HepG2 (cell line): ENCODE measurements at regions not wholly inside any gene's neighbourhood (a gene's known extent, or its start where the extent isn't known, plus 50 kb on each side); places are given as distances from the start of the nearest gene placed in this dataset.

Source experiments
- ATAC-seq: fragments of 200-7000 bp; cut with Tn5 transposase; 3 replicates; pipeline ENCODE4 v1.9.1; 2020; ENCODE audit warnings: mild to moderate bottlenecking, moderate library complexity
- BruUV-seq: library from RNA; stranded (reverse); fragments of 400-500 nt; replicated peaks from 2 replicates; lab custom pipeline; 2021; lab: Mats Ljungman, UMichigan
- CTCF ChIA-PET: fragments of 300-600 bp; formaldehyde crosslinking; extraction: SDS; loops from one replicate; lab custom pipeline; 2021; ENCODE audit warnings: low total read pairs, inconsistent platforms, low intra/inter-chr PET ratio; lab: Yijun Ruan, JAX
- POLR2A ChIA-PET: fragments of 350-600 bp; sonication (Branson Sonifier 250); formaldehyde crosslinking; loops from one replicate; lab custom pipeline; 2020; ENCODE audit warnings: antibody characterized with exemption, inconsistent platforms; lab: Yijun Ruan, JAX
- DNase-seq: peaks from one replicate; pipeline ENCODE4 v3.0.0-alpha.2; 2015; ENCODE audit warnings: low spot score
- FAIRE-seq: peaks from 3 replicates; lab custom pipeline; 2011; peaks lifted over from hg19 to GRCh38; lab: Jason Lieb, UNC
- H2AFZ ChIP-seq: one replicate; pipeline ENCODE4 v1.6.1; 2011; ENCODE audit warnings: low read length, inconsistent platforms
- H3K27ac ChIP-seq: fragments of 300-600 bp; 3 replicates; pipeline ENCODE4 v1.8.0; 2011; ENCODE audit warnings: mixed run types, mild to moderate bottlenecking, mixed read lengths, low read length, inconsistent platforms; ENCODE audit not compliant: insufficient read depth; ENCODE audit errors: extremely low read length
- H3K27me3 ChIP-seq, 2 experiments: fragments of 200-600 bp in 1 of 2; 2 replicates in 1 of 2; 3 replicates in 1 of 2; pipeline versions ENCODE4 v1.6.0 to v1.8.0; 2011; ENCODE audit warnings: low read length in 2 of 2, mild to moderate bottlenecking in 2 of 2, moderate library complexity in 2 of 2, inconsistent platforms in 1 of 2; ENCODE audit not compliant: insufficient read depth in 2 of 2, control insufficient read depth in 1 of 2
- H3K36me3 ChIP-seq, 2 experiments: fragments of 200-600 bp in 1 of 2; replicated peaks in 1 of 2; 2 replicates in 1 of 2; 3 replicates in 1 of 2; pipeline versions ENCODE4 v1.5.1 to v1.8.0; 2011; ENCODE audit warnings: low read length in 2 of 2, inconsistent platforms in 1 of 2; ENCODE audit not compliant: insufficient read depth in 2 of 2, control insufficient read depth in 1 of 2
- H3K4me1 ChIP-seq: 2 replicates; pipeline ENCODE4 v1.5.1; 2012; ENCODE audit warnings: low read length, inconsistent platforms; ENCODE audit not compliant: insufficient read depth
- H3K4me2 ChIP-seq: 2 replicates; pipeline ENCODE4 v1.6.0; 2011; ENCODE audit warnings: low read depth, low read length, inconsistent platforms
- H3K4me3 ChIP-seq, 3 experiments: fragments of 200-600 bp in 1 of 3; sonication (generic), shearing (Covaris generic) in 1 of 3; replicated peaks in 1 of 3; 2 replicates each; pipeline ENCODE4 v1.5.1; 2011 to 2016; ENCODE audit warnings: low read length in 3 of 3, inconsistent platforms in 2 of 3, low read depth in 2 of 3, mild to moderate bottlenecking in 2 of 3, control low read depth in 1 of 3, mixed read lengths in 1 of 3; ENCODE audit not compliant: insufficient read depth in 1 of 3
- H3K79me2 ChIP-seq: one replicate; pipeline ENCODE4 v1.6.1; 2011; ENCODE audit warnings: low read length, inconsistent platforms; ENCODE audit not compliant: insufficient read depth
- H3K9ac ChIP-seq: 2 replicates; pipeline ENCODE4 v1.6.0; 2011; ENCODE audit warnings: mild to moderate bottlenecking, low read depth, low read length, inconsistent platforms; ENCODE audit not compliant: insufficient read depth
- H3K9me3 ChIP-seq: 2 replicates; pipeline ENCODE4 v1.5.1; 2012; ENCODE audit warnings: mild to moderate bottlenecking, low read length
- H4K20me1 ChIP-seq: 2 replicates; pipeline ENCODE4 v1.6.0; 2011; ENCODE audit warnings: inconsistent platforms, mild to moderate bottlenecking, low read length, moderate library complexity; ENCODE audit not compliant: insufficient read depth
- CTCF ChIP-seq: sonication (generic); formaldehyde crosslinking; IDR thresholded peaks from 2 replicates; pipeline ENCODE4 v1.5.0; 2020; ENCODE audit warnings: mild to moderate bottlenecking, missing genetic modification reagents, moderate library complexity
- DMAP1 ChIP-seq: IDR thresholded peaks from 2 replicates; pipeline ENCODE4 v1.6.1; 2016
- GATAD1 ChIP-seq: IDR thresholded peaks from 2 replicates; pipeline ENCODE4 v1.6.1; 2016; ENCODE audit warnings: missing genetic modification reagents, missing compliant biosample characterization
- MAF1 ChIP-seq: sonication (generic); formaldehyde crosslinking; IDR thresholded peaks from 2 replicates; pipeline ENCODE4 v1.5.0; 2020; ENCODE audit warnings: missing genetic modification reagents, borderline replicate concordance
- MBNL3 ChIP-seq: fragments of 250-450 bp; sonication (Bioruptor Pico); conservative IDR thresholded peaks from 2 replicates; pipeline ENCODE4 v1.8.0; 2022; ENCODE audit warnings: mild to moderate bottlenecking, inconsistent platforms
- PATZ1 ChIP-seq: sonication (generic); formaldehyde crosslinking; IDR thresholded peaks from 2 replicates; pipeline ENCODE4 v1.4.0; 2020; ENCODE audit warnings: missing genetic modification reagents
- RAD21 ChIP-seq: fragments of 450-650 bp; formaldehyde crosslinking; IDR thresholded peaks from 2 replicates; pipeline ENCODE4 v1.5.0; 2020; ENCODE audit warnings: mild to moderate bottlenecking
- SMC3 ChIP-seq: IDR thresholded peaks from 2 replicates; pipeline ENCODE4 v1.6.1; 2011; ENCODE audit warnings: low read length, improper control_type of control experiment
- SP1 ChIP-seq, 2 experiments: fragments of 450-650 bp in 1 of 2; sonication (generic) in 1 of 2; formaldehyde crosslinking in 1 of 2; IDR thresholded peaks; 2 replicates each; pipeline versions ENCODE4 v1.4.0 to v1.6.1; 2016 to 2020; ENCODE audit warnings: missing genetic modification reagents in 1 of 2
- TFDP1 ChIP-seq: IDR thresholded peaks from 2 replicates; pipeline ENCODE4 v1.6.1; 2016; ENCODE audit warnings: missing compliant biosample characterization, missing genetic modification reagents, borderline replicate concordance
- ZMYM3 ChIP-seq: sonication (generic); formaldehyde crosslinking; IDR thresholded peaks from 2 replicates; pipeline ENCODE4 v1.5.1; 2020; ENCODE audit warnings: mild to moderate bottlenecking, missing genetic modification reagents
- ZNF207 ChIP-seq: fragments of 450-650 bp; IDR thresholded peaks from 2 replicates; pipeline ENCODE4 v1.6.1; 2016; ENCODE audit warnings: antibody characterized with exemption, borderline replicate concordance
- ZNF292 ChIP-seq: sonication (generic); formaldehyde crosslinking; IDR thresholded peaks from 2 replicates; pipeline ENCODE4 v1.8.1; 2022; ENCODE audit warnings: mild to moderate bottlenecking, low read depth, missing genetic modification reagents, borderline replicate concordance
- ZNF296 ChIP-seq: sonication (generic); formaldehyde crosslinking; conservative IDR thresholded peaks from 2 replicates; pipeline ENCODE4 v1.5.0; 2020; ENCODE audit warnings: mild to moderate bottlenecking, missing genetic modification reagents
- ZNF567 ChIP-seq: sonication (generic); formaldehyde crosslinking; IDR thresholded peaks from 2 replicates; pipeline ENCODE4 v1.8.1; 2023; ENCODE audit warnings: mild to moderate bottlenecking, missing genetic modification reagents, borderline replicate concordance
- ZNF7 ChIP-seq: IDR thresholded peaks from 2 replicates; pipeline ENCODE4 v1.6.1; 2016; ENCODE audit warnings: missing biosample characterization, missing genetic modification reagents
- ZNF761 ChIP-seq: sonication (generic); formaldehyde crosslinking; conservative IDR thresholded peaks from 2 replicates; pipeline ENCODE4 v1.4.0; 2020; ENCODE audit warnings: mild to moderate bottlenecking, missing genetic modification reagents
- ZSCAN31 ChIP-seq: sonication (generic); formaldehyde crosslinking; IDR thresholded peaks from 2 replicates; pipeline ENCODE4 v1.5.0; 2020; ENCODE audit warnings: low read depth, mild to moderate bottlenecking, missing genetic modification reagents
- ZUFSP ChIP-seq: sonication (generic); formaldehyde crosslinking; IDR thresholded peaks from 2 replicates; pipeline ENCODE4 v1.9.0; 2021; ENCODE audit warnings: missing genetic modification reagents, mild to moderate bottlenecking, borderline replicate concordance
- WGBS: methylation state at CpG from one replicate; pipeline ENCODE4 v1.1.6; 2017; ENCODE audit warnings: low lambda C conversion rate; 5-methylcytosine and 5-hydroxymethylcytosine counted together
- in situ Hi-C: cut with HindIII; loops from 2 replicates; pipeline ENCODE4 v1.10.0; 2017; ENCODE audit warnings: low pct_unique_long_range_greater_than_20kb; ENCODE audit not compliant: extremely low pct_ligation_motif_present
- intact Hi-C: fragments of 100-400 bp; cut with micrococcal nuclease; formaldehyde crosslinking; loops from one replicate; pipeline ENCODE4 v1.10.0; 2022; ENCODE audit not compliant: unreplicated experiment

GRCh38 chr3:8110966-8111798 lies 390.4 kb upstream of the LMCD1 start:
- BruUV-seq, result no TSS peak
- no peak overlapping the region for H3K9ac ChIP-seq
- H3K4me2 ChIP-seq, result no peak overlapping the region
- H3K9me3 ChIP-seq, result no peaks in the 10 kb centered on the region
- CTCF ChIA-PET, result no interaction called here
- no peak overlapping the region for H3K4me3 ChIP-seq
- no peak overlapping the region for H2AFZ ChIP-seq
- in situ Hi-C loops (no loop called here), intact Hi-C loops (no loop called here)
- no peak overlapping the region for H3K27ac ChIP-seq
- ATAC-seq (peak; percentile 97), DNase-seq (peak; percentile 46), FAIRE-seq (peak; percentile 66)
- H3K36me3 ChIP-seq, result no peaks in the 10 kb centered on the region
- H4K20me1 ChIP-seq, result no peaks in the 10 kb centered on the region
- POLR2A ChIA-PET, result no interaction called here
- H3K27me3 ChIP-seq, result no peaks in the 10 kb centered on the region; a peak in 1 of 5 replicates
- 33% methylated on average over 14 of the region's 14 CpGs for WGBS
- H3K4me1 ChIP-seq, result no peaks in the 10 kb centered on the region
- no peaks in the 10 kb centered on the region for H3K79me2 ChIP-seq
- TF ChIP-seq CTCF (CRISPR knock-in tag), result peak; percentile 74
- no peak for TF ChIP-seq ZNF296 (CRISPR knock-in tag)
- no peak for TF ChIP-seq ZNF207
- no peak for TF ChIP-seq ZNF7 (CRISPR knock-in tag)
- no peak for TF ChIP-seq TFDP1 (CRISPR knock-in tag)
- peak; percentile 46; the same call in 1 of the 2 replicates for TF ChIP-seq SMC3
- no peak for TF ChIP-seq GATAD1 (CRISPR knock-in tag)
- TF ChIP-seq PATZ1, result no peak
- TF ChIP-seq MAF1, result no peak
- TF ChIP-seq ZSCAN31 (CRISPR knock-in tag), result no peak
- no peak for TF ChIP-seq SP1 (IDR thresholded peaks at IDR 0.05)
- TF ChIP-seq SP1 (CRISPR knock-in tag; IDR thresholded peaks at IDR 0.05), result no peak
- no peak for TF ChIP-seq MBNL3 (CRISPR knock-in tag)
- peak; percentile 30; the same call in 1 of the 2 replicates for TF ChIP-seq RAD21
- TF ChIP-seq ZNF761 (CRISPR knock-in tag), result no peak
- no peak for TF ChIP-seq ZNF292 (CRISPR knock-in tag)
- TF ChIP-seq ZMYM3 (CRISPR knock-in tag), result no peak
- TF ChIP-seq ZNF567 (CRISPR knock-in tag), result no peak
- TF ChIP-seq ZUFSP (CRISPR knock-in tag), result no peak
- TF ChIP-seq DMAP1, result no peak
